ENCODE measurements at regions not wholly inside any gene's neighbourhood (a gene's known extent, or its start where the extent isn't known, plus 50 kb on each side); places are given as distances from the start of the nearest gene placed in this dataset.

DNA sequence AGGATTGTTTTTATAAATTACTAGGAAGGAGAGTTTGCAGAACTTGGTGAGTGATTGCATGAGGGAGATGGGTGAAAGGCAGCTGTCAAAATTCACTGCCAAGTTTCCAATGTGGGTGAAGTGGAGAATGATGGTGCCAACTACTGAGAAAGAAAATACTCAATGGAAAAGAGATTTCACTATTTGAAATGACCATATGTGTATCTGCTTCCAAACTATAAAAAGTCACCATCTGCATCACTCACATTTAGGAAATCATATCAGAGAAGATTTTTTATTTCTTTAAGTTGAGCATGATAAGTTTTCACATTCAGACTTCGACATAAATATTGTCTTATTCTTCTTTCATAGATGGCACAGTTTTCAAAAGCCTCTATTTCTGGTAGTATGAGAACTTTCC lies 570.0 kb upstream of the DSEL start:
- no peak for DNase-seq

DNA sequence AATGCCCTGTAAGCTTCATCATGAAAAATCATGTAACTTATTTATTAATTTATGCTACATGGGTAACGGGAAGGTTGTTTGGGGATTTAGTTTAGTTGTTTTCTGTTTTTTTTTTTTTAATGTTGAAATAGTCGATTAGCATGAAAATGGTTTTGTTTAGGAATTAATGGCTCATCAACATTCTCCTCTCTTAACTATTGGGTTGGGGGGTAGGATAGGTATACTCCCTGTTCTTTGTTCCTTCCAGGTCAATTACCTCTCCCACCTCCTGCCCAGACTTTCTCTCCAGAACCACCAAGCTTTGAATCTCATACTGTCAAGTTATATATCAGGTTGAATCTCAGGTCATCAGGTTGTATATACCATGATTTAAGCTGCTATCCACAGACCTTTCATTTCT lies 568.7 kb upstream of the DSEL start:
- no peak for DNase-seq

DNA sequence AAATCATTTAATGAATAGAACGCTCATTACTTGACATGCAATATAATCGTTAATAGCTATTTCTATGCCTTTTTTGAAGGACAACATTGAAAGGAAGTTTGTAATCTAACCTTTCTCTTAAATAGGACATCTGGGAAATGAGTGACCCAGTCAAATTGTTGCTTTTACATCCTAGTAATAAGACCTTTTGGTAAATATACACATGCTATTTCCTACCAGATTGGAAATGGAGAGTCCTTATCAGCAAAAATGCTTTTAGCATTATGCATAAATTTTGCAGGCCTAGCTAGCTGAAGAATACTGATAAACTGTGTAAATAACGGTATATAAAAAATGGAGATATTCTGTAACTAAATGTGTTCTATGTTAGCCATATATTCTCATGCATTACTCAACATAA lies 567.3 kb upstream of the DSEL start:
- no peak for DNase-seq

DNA sequence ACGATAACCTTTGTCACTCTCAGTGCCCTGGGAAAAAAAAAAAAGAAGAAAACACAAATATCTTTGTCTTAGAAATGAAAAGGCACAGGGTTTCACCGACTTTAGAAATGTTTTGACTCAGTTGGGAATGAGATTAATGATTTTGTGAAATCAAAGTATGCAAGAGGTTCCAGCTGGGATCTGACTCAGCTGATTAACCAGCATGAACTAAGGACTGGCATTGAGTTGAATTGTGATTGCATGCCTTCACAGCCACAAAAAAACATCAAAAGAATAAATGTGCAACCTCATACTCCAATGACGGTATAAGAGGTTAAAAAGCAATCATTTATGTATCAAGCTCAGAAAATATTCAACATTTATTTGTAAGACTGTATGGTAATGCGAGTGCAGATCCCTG lies 566.6 kb upstream of the DSEL start:
- no peak for DNase-seq

DNA sequence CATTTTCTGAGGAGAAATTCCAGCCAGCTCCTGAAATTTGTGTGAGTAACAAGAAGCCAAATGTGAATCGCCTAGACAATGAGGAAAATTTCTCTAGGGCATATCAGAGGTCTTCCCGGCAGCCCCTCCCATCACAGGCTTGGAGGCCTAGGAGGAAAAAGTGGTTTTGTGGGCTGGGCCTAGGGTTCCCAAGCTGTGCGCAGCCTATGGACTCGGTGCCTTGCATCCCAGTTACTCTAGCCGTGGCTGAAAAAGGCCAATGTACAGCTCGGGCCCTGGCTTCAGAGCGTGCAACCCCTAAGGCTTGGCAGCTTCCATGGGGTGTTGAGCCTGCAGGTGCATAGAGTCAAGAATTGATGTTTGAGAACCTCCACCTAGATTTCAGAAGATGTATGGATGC lies 556.2 kb upstream of the DSEL start:
- DNase-seq, result no peak

DNA sequence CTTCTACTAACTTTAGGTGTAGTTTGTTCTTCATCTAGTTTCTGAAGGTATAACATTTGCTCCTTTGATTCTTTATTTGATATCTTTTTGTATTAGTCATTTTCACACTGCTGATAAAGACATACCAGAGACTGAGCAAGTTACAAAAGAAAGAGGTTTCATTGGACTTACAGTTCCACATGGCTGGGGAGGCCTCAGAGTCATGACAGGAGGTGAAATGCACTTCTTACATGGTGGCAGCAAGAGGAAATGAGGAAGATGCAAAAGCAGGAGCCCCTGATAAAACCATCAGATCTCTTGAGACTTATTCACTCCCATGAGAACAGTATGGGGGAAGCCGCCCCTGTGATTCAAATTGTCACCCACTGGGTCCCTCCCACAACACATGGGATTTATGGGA lies 544.4 kb upstream of the DSEL start:
- no peak for DNase-seq

DNA sequence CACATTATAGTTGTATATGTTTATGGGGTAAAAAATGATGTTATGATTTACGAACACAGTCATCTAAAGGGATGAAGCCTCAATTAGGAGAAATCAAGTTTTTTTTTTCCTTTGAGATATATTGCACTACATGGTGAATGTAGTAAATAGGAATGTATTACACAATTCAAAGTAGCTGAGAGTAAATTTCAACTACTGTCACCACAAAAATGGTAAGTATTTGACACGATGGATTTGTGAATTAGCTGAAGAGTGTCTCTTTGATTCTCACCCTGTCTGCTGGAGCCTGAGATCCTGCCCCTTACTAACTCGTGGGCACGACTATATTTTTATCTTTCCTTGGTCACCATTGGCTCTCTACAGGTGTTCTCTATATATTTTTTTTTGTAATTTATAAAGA lies 540.4 kb upstream of the DSEL start:
- DNase-seq, result no peak

DNA sequence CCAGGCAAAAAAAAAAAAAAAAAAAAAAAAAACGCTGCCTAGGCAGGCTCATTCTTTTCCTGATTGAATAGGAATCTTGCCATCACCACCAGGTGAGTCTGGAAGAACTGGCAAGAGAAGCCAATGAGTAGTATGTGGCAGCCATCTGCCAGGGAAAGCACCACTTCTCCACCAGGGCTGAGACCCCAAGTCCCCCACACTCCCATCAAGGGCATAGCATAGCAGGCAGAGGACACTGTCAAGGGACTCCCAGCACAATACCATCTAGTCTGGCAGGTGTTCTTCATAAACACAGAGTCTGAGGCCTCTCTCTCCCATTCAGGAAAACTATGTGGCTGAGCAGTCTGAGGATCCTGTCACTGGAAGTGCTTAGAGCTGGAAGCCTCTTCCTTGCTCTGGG lies 538.1 kb upstream of the DSEL start:
- no peak for DNase-seq

DNA sequence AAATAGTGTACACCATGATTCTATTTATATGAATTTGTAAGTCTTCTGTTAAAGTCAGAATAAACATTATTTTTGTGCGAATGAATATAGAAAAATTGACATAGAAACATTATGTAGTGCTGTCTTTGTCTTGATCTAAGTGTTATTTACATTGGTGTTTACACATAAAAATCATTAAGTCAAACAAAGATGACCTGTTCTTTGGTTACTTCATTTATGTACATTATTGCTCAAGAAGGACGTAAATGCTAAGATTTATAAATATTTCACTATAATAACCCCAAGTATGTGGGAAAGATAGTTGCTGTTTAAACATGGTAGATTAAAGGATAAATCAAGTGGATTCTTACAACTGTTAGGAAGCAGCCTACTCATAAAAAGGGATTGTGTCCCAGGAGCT lies 536.8 kb upstream of the DSEL start:
- no peak for DNase-seq

DNA sequence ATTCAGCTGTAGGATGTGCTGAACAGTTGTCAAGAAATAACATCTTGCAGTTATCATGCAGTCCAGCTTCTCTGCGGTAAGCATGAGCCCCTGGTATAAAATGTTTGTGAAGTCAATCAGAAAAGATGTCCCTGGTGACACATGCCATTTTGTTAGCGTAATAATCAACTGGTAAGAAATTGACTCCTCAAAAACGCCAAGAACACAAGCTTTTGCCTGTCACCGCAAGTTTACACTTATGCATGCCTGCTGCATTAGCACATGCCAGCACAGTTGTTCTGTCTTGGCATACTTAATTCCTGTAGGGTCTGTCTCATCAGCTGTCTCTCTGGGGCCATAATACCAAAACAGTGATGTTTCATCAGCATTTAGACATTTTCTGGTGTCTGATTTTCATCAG lies 524.8 kb upstream of the DSEL start:
- DNase-seq, result no peak

DNA sequence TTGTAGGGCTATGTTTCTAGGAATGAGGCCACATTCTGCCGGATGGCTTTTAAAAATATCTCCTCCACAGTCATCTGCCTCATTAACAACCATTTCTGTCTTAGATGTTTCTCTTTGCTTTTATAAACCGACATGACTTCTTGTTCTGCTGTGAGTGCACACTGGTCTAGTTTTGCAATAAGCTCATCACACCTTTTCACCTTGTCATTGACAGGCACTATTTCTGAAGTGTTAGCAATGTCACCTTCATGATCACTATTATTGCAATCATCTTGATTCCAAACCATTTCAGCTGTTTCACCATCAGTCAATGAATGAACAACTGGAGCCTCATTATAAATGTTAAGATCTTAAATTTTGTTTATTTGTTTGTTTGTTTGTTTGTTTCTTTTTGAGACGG lies 523.7 kb upstream of the DSEL start:
- no peak for DNase-seq

DNA sequence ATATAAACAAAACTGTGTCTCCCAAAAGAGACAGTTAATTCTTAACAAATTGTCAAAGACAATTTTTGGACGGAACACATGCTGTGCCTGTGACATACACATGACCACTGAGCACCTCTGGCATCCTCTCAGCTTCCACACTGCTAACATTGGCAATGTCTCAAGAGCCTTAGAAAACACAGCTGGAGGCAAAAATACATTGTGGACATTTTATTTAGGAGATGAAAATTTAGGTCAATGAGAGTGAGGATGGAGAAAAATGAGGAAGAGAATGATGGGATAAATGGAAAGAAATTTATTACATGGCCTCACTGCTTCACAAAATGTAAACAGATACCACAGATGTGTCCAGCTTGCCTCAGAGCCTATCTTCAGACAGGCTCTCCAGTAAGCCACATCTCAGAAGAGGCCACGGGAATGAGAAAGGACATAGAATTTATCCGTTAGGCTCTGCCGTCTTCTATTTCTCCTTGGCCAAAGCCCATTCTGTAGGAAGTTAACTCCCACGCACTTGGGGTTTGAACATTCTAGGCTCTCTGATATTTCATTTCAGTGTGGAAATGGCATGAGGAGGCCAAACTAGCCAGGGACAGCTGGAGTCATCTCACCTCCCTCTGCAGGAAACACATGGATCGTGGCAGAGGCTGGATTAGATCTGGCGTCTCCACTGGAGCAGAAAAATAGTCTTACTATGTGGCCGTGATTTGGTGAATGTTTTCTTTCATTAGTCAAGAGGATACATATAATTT lies 519.4 kb upstream of the DSEL start:
- DNase-seq, result no peak

DNA sequence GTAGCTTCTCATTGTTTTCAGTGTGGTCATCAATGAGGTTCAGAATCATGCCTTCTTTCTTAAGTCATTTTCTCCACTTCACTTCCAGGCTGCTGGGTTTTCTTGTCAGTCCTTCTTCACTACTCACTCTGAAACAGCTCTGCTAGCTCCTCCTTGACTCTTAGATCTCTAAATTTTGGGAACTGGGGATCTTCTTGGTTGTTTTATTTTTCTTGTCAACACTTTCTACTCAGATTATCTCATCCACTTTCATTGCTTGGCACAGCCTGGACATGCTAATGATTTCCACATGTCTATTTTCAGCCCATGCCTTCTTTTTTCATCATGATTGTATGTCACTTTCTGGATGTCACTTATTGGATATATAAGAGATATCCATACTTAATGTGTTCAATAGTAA lies 517.8 kb upstream of the DSEL start:
- no peak for DNase-seq

DNA sequence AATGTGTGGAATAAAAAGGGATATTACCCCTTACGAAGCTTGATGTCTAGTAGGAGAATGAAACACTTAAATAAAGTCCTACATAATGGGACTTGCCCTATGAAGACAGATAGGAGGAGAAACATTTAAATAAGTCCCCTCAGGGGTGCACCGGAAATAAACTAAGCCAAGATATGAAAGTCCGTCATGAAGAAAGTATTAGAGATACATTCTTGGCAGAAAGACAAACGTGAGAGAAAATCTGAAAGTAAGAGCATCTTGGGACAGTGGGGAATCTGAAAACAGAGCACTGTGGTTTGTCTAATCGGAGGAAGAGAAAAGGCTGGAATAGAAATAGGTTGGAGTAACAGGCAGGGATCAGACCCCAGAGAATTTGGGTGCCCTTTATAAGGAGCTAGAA lies 516.9 kb upstream of the DSEL start:
- DNase-seq, result no peak

DNA sequence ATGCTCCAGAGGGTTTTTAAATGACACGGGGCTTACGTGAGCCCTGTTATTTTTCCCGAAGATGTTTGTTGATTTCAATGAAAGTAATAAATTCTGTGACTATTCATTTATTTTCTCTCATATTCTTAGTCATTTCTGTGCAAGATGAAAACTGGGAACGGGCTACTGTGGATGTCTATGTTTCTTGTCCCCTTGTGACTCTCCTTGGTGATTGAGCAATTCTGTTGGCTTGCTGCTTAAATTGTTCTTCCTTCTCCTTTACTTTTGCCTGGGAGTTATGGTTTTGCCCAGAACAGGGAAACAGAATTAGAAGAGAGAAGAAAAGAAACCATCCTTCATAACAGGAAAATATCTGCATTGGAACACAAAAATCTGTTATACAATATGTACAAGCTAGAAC lies 508.2 kb upstream of the DSEL start:
- DNase-seq, result no peak

DNA sequence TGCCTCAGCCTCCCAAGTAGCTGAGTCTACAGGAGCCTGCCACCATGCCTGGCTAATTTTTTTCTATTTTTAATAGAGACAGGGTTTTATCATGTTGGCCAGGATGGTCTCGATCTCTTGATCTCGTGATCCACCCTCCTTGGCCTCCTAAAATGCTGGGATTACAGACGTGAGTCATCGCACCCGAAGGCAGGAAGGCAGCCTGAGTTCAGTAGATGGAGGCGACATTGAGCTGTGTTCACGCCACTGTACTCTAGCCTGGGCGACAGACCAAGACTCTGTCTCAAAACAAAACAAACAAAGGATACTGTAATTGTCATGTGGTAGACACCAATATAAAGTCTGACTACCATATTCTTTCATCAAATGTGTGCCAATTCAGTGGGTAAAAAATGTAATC lies 500.9 kb upstream of the DSEL start:
- DNase-seq, result no peak

DNA sequence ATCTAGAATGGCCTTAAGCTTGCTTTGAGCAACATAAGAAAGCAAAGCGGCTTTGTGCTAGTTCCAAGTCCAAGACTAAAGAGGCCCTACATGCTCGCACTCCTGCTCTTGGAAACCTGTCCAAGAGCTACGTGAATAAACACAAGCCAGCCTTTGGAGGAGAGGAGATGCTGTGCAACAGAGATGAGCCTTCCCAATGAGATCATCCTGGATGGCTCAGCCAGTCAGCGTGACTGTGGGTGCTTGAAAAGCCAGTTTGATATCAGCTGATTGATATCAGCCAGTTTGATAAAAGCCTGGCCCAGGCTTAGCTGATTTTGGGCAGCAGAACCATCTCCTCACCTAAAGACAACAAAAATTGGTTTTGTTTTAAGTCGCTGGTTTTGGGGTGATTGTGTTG lies 481.0 kb upstream of the DSEL start:
- no peak for DNase-seq

DNA sequence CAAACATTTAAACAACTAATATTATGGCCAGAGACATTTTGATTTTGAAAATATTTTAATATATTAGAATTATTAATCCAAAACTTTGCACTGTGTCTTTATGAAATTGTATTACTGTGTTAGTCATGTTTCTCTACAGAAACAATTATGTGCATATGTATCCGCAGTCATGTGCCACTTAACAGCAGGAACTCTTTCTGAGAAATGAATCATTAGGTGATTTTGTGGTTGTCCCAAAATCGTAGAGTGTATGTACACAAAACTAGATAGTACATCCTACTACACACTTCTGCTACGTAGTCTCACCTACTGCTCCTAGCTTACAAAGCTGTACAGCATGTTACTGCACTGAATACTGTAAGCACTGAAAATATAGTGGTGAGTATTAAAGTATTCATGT lies 479.2 kb upstream of the DSEL start:
- DNase-seq, result no peak

DNA sequence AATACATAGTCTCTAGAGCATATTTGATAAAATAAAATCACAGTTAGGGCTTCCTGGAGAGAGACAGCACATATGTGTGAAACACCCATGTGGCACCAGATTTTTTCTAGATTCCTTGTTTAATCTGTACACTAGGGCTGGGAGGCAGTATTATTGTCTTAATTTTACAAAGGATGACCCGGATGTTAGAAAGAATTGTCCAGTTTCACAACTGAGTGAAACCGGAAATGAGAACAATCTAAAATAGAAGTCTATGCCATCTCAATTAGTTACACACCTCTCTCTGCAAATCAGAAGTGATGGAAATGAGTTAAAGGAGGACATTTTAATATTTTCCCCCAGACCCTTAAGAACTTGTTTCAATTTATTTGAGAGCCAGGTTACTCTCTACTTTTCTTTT lies 463.7 kb upstream of the DSEL start:
- DNase-seq, result no peak

DNA sequence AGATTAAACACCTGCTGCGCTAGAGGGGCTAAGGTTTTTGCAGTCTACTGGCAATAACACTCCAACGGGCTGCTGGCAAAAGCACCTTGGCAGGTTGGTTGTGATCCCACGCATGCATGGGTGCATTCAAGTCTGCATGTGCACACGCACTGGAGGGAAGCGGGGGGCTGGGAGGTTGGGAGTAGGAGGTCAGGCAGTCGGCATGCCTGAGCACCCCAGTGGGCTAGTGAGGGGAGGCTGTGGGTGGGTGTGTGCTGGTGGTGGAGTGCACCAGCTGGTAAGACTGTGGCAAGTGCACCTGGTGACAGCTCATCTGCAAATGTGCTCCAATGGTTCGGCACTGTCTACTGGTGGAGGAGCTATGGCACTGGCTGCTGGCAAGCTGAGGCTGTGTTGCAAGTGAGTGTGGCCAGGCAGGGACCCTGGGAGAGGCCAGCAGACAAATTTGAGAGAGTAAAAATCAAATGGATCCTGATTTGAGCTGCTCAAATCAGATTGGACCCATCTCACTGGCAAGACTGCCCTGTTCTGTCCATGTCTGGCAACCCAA lies 460.6 kb upstream of the DSEL start:
- DNase-seq, result no peak

DNA sequence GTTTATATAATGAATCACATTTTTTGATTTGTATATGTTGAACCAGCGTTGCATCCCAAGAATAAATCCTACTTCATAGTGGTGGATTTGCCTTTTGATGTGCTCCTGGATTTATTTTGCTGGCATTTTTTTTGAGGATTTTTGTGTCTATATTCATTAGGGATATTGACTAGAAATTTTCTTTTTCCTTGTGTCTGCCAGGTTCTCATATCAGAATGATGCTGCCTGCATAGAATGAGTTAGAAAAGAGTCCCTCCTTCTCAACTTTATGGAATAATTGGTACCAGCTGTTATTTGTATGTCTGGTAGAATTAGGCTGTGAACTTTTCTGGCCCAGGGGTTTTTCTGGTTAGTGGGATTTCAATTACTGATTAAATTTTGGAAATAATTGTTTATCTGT lies 457.4 kb upstream of the DSEL start:
- no peak for DNase-seq

DNA sequence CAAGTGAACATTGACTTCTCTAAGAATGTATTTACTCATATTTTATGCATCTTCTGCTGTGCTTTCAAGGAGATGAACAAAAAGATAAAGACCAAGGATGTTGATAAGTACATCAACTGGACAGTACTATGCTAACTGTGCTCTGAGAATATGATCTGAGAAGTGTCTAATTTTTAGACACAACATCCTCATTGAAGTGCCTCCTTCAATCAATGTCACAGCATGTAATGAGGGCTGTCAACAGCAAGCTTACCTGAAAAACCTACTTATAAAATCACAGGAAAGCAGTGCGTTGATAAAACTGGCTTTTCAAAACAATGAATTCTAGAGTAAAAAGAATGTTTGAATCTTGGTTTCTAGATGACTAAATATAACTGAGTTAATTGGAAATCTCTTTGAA lies 452.9 kb upstream of the DSEL start:
- DNase-seq, result peak in 1 of 3 experiments; percentile 72

DNA sequence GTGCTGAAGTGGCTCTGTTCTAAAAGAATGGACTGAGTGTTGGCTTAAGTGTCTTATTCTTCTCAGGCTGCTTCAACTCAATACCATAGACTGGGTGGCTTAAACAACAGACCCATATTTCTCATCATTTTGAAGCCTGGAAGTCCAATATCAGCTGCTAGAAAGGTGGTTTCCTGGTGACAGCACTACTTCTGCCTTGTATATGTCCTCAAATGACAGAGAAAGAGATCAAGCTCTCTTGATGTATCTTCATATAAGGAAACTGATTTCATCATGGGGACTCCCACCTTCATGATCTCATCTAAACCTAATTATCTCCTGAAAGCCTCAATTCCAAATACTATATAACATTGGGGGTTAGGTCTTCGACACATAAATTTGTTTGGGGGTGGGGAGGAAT lies 449.7 kb upstream of the DSEL start:
- DNase-seq, result peak in 1 of 3 experiments; percentile 62

DNA sequence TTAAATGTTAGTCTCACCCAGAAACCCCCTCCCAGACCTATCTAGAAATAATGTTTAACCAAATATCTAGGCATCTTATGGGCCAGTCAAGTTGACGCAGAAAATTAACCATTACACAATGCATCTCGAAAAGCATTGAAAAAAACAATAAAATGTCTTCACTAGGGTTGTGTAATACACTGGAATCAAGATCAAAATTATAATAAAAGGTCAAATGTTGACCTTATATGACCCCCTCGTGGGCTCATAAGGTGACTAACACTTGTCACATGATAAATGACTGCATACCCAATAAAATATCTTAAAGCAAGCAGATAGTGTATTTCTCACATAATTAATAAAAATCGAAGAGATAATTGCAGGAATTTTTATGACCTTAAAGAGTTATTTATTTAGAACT lies 447.9 kb upstream of the DSEL start:
- DNase-seq, result peak in 1 of 3 experiments; percentile 63

DNA sequence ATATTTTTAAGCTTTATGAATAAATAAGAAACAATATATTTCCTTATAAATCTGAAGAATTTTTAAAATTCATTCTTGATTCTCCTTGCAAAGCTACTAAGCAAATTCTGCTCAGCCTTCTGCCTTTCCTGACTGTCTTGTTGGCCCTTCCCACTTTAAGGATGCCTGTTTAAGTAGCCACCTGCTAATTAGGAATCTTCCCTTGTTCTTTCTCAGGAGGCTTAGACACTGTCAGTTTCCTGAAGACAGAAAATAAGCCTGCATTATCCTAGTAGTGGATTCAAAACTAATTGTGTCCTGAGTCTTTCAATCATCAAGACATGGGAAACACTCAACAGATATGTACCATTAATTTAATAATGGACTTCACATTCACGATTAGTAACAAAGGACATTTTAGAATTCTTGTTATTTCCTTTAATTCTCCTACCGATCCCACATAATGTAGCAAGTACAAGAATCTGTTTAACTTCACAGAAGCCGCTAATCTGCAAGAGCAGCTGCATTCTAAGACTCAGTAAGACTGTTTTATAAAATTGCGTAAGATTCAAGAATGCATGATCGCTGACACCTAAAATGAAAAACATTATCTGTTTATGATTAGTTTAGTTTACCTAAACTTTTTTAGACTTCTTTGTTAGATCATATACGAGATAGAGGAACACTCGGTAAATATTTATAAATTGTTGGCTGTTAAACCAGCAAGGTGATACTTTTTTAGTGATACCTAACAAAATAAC lies 445.4 kb upstream of the DSEL start:
- DNase-seq, result no peak
